ENCODE measurements at regions not wholly inside any gene's neighbourhood (a gene's known extent, or its start where the extent isn't known, plus 50 kb on each side); places are given as distances from the start of the nearest gene placed in this dataset.

GRCh38 chr2:166550923-166551322 lies 56.9 kb upstream of the SCN7A start:
- TF ChIP-seq CTCF (conservative IDR thresholded peaks at IDR 0.05; ENCODE audit: low read depth, low read length): no peak
- TF ChIP-seq EZH2 (IDR thresholded peaks at IDR 0.05; ENCODE audit: borderline replicate concordance, low read depth, low read length, poor library complexity, severe bottlenecking): no peak
